ENCODE measurements at regions not wholly inside any gene's neighbourhood (a gene's known extent, or its start where the extent isn't known, plus 50 kb on each side); places are given as distances from the start of the nearest gene placed in this dataset.

DNA sequence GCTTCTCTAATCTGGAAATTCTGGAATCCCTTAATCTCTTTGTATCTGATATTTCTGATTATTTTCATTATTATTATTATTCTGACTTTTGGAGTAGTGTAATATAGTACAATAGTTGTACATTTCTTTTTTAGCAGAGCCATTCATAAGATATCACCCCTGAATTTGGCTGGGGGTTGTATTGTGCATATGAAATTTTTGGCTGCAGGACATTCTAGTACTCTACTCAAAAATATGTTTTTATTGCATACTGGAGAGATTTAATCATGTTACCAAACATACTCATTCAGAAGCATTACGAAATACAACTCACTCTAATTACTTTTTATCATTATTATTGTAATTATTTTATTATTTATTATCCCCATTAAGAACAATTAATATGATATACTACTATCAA is 589.7 kb upstream of the KCNMB2 start:
- peaks cover 16 to 34% (median 23%) of the 10 kb centered on the region in 3 donors for H3K4me1 Mint-ChIP-seq
- H3K4me3 Mint-ChIP-seq: no peak overlapping the region
- H3K27ac Mint-ChIP-seq: no peak overlapping the region
- DNase-seq (no peak), ATAC-seq (ENCODE audit: low read depth in 2 of 2) (no peak)
- H3K9me3 Mint-ChIP-seq: peaks cover 0 to 4% (median 0%) of the 10 kb centered on the region in 7 donors
- H3K27me3 Mint-ChIP-seq: no peaks in the 10 kb centered on the region
- no peaks in the 10 kb centered on the region for H3K36me3 Mint-ChIP-seq

DNA sequence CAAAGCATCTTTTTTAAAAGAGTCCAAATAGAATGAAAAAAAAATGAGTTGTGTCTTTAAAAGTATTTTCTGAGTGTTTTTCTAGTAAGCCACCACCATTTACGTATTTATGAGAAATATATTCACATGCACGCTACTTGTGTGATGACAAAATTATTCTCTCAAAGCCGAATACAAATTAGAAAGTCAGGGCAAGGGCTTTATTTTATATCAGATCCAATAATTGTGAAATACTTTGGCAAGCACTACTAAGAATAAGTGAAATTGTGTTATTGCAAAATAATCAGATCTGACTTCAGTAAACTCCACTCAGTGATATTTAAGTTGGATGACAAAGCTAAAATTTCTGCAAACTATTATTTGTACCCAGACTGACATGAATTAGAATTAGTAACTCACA is 589.3 kb upstream of the KCNMB2 start:
- H3K27ac Mint-ChIP-seq: no peak overlapping the region
- no peaks in the 10 kb centered on the region for H3K36me3 Mint-ChIP-seq
- DNase-seq: no peak
- peaks cover 0 to 4% (median 0%) of the 10 kb centered on the region in 7 donors for H3K9me3 Mint-ChIP-seq
- peaks cover 16 to 34% (median 23%) of the 10 kb centered on the region in 3 donors for H3K4me1 Mint-ChIP-seq
- no peak overlapping the region for H3K4me3 Mint-ChIP-seq
- no peaks in the 10 kb centered on the region for H3K27me3 Mint-ChIP-seq
- no peak for ATAC-seq (ENCODE audit: low read depth in 2 of 2)

DNA sequence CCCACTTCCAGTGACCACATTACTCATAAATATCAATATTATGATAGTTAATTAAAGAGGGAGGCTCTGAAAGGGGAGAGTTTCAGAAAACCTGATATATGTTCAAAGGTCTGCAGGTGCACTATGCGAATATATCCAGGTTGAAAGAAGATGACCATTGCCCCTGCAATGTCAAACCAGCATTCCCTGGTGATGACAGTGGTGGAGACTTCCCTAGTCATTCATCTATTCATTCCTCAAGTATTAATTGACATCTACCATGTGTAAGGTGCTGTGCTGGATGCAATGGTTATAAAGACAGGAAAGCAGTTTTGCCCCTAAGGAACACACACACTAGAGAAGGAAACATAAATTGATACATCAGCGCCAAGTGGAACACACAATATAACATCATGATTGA is 588.3 kb upstream of the KCNMB2 start:
- no peak for DNase-seq
- H3K27me3 Mint-ChIP-seq: no peaks in the 10 kb centered on the region
- no peak for ATAC-seq (ENCODE audit: low read depth in 2 of 2)
- no peak overlapping the region for H3K4me3 Mint-ChIP-seq
- H3K36me3 Mint-ChIP-seq: no peaks in the 10 kb centered on the region
- no peak overlapping the region for H3K27ac Mint-ChIP-seq
- H3K9me3 Mint-ChIP-seq: peaks cover 0 to 4% (median 0%) of the 10 kb centered on the region in 7 donors
- H3K4me1 Mint-ChIP-seq: peaks cover 16 to 34% (median 23%) of the 10 kb centered on the region in 3 donors

DNA sequence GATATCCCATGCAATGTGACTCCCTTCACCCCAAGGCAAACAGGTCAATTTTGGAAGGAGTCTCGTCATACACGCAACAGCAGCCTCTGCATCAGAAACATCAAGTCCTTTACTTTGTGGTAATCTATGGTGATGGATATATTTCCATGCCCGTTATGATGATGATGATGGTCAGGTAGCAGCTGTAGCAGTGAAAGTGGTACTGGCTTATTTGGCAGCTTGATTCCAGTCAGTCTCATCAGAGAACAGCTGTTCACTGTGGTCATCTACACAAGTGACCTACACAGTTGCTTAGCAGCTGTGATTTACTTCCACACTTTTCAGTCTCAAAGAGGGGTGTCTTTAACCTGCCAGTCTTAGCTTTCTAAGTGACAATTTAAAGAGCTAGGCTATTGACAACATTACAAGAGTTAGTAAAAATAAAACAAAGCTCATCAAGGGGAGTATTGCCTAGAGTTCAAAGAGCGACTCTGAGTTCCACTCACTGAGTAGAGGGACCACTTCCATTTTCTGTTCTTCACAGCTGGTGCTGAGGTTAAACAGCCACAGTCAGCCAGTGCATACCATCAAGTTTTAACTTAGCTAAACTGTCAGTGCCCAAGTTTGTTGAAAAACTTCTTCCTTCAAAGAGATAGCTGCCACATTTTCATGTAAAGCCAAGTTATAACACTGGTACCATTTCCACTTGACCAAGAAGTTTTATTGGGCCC is 587.4 kb upstream of the KCNMB2 start:
- ATAC-seq (ENCODE audit: low read depth in 2 of 2) (peak; percentile 55 to 70), DNase-seq (no peak)
- H3K4me1 Mint-ChIP-seq: peaks cover 15 to 31% (median 20%) of the 10 kb centered on the region in 3 donors
- no peaks in the 10 kb centered on the region for H3K27me3 Mint-ChIP-seq
- H3K27ac Mint-ChIP-seq: peak overlapping the region in 2 of 6 donors; percentile 33 to 38
- peaks cover 0 to 3% (median 0%) of the 10 kb centered on the region in 7 donors for H3K9me3 Mint-ChIP-seq
- H3K4me3 Mint-ChIP-seq: peak overlapping the region in 1 of 8 donors; percentile 29
- no peaks in the 10 kb centered on the region for H3K36me3 Mint-ChIP-seq

- DNase-seq (no peak), ATAC-seq (ENCODE audit: low read depth in 2 of 2) (peak in 1 of 2 donors; percentile 53)
- no peak overlapping the region for H3K27ac Mint-ChIP-seq
- H3K9me3 Mint-ChIP-seq: no peaks in the 10 kb centered on the region
- no peak overlapping the region for H3K4me3 Mint-ChIP-seq
- H3K36me3 Mint-ChIP-seq: no peaks in the 10 kb centered on the region
- peaks cover 4 to 12% (median 11%) of the 10 kb centered on the region in 3 donors for H3K4me1 Mint-ChIP-seq
- H3K27me3 Mint-ChIP-seq: no peaks in the 10 kb centered on the region
These were observed 577.0 kb upstream of the KCNMB2 start for GRCh38 chr3:177959188-177959587.

DNA sequence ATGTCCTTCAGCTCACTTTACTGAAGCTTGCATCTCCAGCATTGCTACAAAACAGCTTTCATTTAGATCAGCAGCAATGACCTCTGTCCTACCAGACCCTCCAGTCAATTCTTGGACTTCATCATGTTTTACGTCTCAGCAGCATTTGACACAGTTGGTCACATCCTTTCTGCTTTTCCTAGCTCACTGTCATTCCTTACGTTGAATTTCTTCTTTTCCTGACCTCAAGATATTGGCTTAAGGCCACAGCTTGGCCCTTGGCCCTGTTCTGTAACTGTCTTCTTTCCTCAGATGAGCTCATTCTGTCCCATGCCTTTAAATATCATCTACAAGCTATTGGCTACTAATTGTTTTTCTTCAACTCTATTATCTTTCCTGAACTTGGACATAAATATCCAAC is 576.2 kb upstream of the KCNMB2 start:
- ATAC-seq (ENCODE audit: low read depth in 2 of 2) (no peak), DNase-seq (no peak)
- Mint-ChIP-seq H3K4me3 (no peak overlapping the region), H3K9me3 (no peaks in the 10 kb centered on the region), H3K27me3 (no peaks in the 10 kb centered on the region), H3K4me1 (peaks cover 4 to 12% (median 11%) of the 10 kb centered on the region in 3 donors), H3K27ac (no peak overlapping the region), H3K36me3 (no peaks in the 10 kb centered on the region)

DNA sequence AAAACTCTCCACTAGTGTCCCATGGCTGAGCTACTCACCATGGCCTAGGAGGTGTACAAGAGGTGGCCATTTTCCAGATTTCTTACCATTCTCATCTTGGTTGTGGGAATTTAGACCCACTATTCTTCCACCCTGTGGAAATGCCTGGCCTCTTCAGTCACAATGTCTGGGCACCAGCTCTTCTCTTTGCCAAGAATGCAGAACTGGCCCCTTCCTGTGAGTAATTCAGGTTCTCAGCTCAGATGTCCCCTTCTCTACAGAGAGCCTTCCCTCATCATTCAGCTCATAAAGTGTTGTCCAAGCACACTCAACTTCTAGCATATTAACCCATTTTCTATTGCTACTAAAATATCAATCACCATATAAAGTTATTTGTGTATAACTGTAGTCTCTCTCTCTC is 575.5 kb upstream of the KCNMB2 start:
- H3K4me3 Mint-ChIP-seq: no peak overlapping the region
- no peak for ATAC-seq (ENCODE audit: low read depth in 2 of 2)
- peak overlapping the region in 1 of 6 donors; percentile 35 for H3K27ac Mint-ChIP-seq
- H3K36me3 Mint-ChIP-seq: no peaks in the 10 kb centered on the region
- H3K9me3 Mint-ChIP-seq: no peaks in the 10 kb centered on the region
- no peak for DNase-seq
- H3K4me1 Mint-ChIP-seq: peaks cover 4 to 12% (median 11%) of the 10 kb centered on the region in 3 donors
- no peaks in the 10 kb centered on the region for H3K27me3 Mint-ChIP-seq

DNA sequence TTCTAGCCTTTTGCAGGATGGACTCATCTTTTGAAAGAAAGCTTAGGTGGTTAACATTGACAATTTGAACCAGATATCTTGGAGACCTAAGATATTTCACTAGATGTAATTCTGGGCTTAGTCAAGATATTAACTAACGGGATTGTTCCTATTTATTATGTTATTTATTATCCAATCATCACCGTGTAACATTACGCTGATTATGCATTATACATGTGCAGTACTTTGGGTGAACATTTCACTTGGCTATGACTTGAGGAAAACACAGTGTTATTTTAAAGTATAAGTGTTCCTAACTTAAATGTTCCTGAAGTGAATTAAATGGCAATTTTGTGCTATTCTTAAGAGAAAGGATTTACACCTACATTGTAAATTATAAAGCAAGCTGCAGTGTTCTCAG is 574.5 kb upstream of the KCNMB2 start:
- Mint-ChIP-seq H3K4me3 (no peak overlapping the region), H3K27me3 (no peaks in the 10 kb centered on the region), H3K36me3 (no peaks in the 10 kb centered on the region), H3K27ac (no peak overlapping the region), H3K4me1 (peaks cover 4 to 12% (median 11%) of the 10 kb centered on the region in 3 donors), H3K9me3 (no peaks in the 10 kb centered on the region)
- ATAC-seq (ENCODE audit: low read depth in 2 of 2) (no peak), DNase-seq (no peak)

DNA sequence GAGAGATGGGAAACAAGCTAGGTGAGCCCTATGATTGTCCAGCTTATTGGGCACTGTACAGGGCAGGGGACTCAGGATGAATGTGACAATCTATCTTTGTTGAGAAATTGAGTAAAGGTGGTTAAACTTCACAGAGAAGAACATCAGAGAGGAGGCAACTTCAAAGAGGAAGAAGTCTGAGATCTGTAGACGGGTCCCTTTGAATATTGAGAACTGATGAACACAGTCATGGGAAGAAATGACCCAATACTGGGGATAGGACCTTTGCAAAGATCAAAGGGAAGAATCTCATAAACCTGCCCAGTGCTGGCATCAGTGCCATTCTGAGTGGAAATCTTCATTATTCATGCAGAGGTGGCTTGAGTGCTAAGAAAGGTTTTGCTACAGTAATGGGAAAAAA is 569.7 kb upstream of the KCNMB2 start:
- Mint-ChIP-seq H3K36me3 (no peaks in the 10 kb centered on the region), H3K27ac (no peak overlapping the region)
- no peak for ATAC-seq (ENCODE audit: low read depth in 2 of 2)

GRCh38 chr3:177968891-177969290 is 567.3 kb upstream of the KCNMB2 start:
- H3K36me3 Mint-ChIP-seq: no peaks in the 10 kb centered on the region
- no peaks in the 10 kb centered on the region for H3K27me3 Mint-ChIP-seq
- H3K4me1 Mint-ChIP-seq: no peaks in the 10 kb centered on the region
- DNase-seq (no peak), ATAC-seq (ENCODE audit: low read depth in 2 of 2) (no peak)
- H3K9me3 Mint-ChIP-seq: no peaks in the 10 kb centered on the region
- no peak overlapping the region for H3K27ac Mint-ChIP-seq
- no peak overlapping the region for H3K4me3 Mint-ChIP-seq

More for the DNA sequence above, 569.7 kb upstream of the KCNMB2 start:
- H3K9me3 Mint-ChIP-seq: no peaks in the 10 kb centered on the region
- no peaks in the 10 kb centered on the region for H3K27me3 Mint-ChIP-seq
- DNase-seq: no peak
- H3K4me3 Mint-ChIP-seq: no peak overlapping the region
- H3K4me1 Mint-ChIP-seq: no peaks in the 10 kb centered on the region

DNA sequence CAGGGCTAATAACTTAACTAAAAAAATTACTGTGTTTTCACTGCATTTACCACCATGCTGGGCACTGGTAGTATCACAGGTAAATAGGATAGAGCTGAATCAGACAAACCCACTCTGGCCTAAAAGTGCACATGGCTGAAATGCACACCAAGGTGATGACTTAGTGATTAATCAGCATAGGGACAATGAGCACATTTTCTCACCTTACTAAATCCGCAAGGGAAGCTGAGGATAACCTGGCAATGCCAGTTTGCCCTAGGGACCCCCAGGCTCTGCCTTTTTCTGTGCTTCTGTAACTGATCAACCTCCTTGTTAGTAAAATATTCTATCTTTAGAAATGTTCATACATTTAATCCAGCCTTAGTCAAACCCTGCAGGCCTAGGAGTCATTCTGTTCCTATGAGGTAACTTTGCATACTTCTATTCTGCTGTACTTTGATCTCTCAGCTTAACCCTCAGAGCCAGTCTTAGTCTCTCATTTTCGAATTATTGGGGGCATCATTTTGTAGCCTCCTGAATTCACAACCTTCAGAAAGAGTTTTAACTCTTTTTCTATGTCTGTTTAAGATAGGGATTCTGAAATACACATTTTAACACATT is 562.9 kb upstream of the KCNMB2 start:
- Mint-ChIP-seq H3K9me3 (no peaks in the 10 kb centered on the region), H3K27ac (no peak overlapping the region), H3K4me1 (no peaks in the 10 kb centered on the region), H3K36me3 (no peaks in the 10 kb centered on the region), H3K27me3 (no peaks in the 10 kb centered on the region), H3K4me3 (no peak overlapping the region)
- DNase-seq: no peak
- no peak for ATAC-seq (ENCODE audit: low read depth in 2 of 2)

DNA sequence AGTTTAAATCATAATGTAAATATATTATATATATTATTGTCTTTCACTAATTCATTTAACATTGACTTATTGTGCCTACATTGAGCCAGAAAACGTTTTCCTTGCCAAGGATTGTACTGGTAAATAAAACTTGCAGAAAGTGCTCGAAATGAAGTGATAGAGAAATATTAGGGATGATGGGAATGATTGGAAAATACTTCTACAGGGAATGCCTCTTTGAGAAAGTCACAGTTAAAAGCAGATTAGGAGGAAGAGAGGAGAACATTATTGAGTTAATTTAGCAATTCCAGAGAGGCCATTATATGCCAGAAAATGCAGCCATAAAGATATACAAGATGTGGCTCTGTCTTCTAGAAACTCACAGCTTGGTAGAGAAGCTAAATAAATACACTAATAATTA is 560.0 kb upstream of the KCNMB2 start:
- Mint-ChIP-seq H3K36me3 (no peaks in the 10 kb centered on the region), H3K9me3 (no peaks in the 10 kb centered on the region), H3K27me3 (no peaks in the 10 kb centered on the region), H3K4me1 (no peaks in the 10 kb centered on the region), H3K4me3 (no peak overlapping the region), H3K27ac (no peak overlapping the region)
- no peak for ATAC-seq (ENCODE audit: low read depth in 2 of 2)
- no peak for DNase-seq

GRCh38 chr3:177976866-177977265 is 559.4 kb upstream of the KCNMB2 start:
- Mint-ChIP-seq H3K4me1 (no peaks in the 10 kb centered on the region), H3K4me3 (no peak overlapping the region), H3K9me3 (no peaks in the 10 kb centered on the region), H3K27ac (no peak overlapping the region), H3K27me3 (no peaks in the 10 kb centered on the region), H3K36me3 (no peaks in the 10 kb centered on the region)
- DNase-seq (no peak), ATAC-seq (ENCODE audit: low read depth in 2 of 2) (no peak)

DNA sequence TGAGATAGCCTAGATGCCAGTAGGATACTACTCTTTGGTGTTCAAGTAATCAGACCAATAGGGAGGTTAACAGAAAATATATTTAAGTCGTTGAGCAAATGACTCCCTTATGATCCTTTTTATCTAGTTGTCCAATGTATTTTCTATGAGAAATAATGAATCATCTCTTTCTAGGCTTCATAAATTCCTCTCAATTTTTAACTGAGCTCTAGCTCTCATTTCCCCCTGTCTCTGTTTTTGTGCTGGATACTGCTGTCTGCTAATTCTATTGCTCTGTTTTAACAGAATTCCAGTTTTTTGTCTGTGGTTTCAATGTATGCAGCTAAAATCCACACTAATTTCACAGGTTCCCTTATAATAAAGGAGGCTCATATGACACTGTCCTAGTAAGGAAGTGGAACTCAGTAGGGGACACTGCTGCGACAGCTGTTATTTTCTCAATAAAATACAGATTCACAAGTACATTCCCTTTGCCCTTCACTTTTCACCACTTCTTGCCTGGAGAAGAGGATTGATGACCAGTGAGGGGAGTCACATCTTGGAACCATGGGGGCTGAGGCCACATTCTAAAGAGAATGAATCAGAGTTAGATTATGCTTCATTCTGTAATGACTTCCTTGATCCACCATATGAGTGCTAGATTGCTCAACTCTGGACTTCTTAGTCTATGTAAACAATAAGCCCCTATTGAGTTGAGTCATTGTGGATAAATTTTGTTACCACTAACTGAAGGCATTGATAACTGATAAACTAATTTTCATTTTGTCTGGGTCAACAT is 558.7 kb upstream of the KCNMB2 start:
- no peaks in the 10 kb centered on the region for H3K36me3 Mint-ChIP-seq
- ATAC-seq (ENCODE audit: low read depth in 2 of 2): no peak
- no peaks in the 10 kb centered on the region for H3K4me1 Mint-ChIP-seq
- H3K27me3 Mint-ChIP-seq: no peaks in the 10 kb centered on the region
- no peak overlapping the region for H3K27ac Mint-ChIP-seq
- no peak for DNase-seq
- no peaks in the 10 kb centered on the region for H3K9me3 Mint-ChIP-seq
- H3K4me3 Mint-ChIP-seq: no peak overlapping the region

Measured in naive B cell (primary cell).